ENCODE measurements at regions not wholly inside any gene's neighbourhood (a gene's known extent, or its start where the extent isn't known, plus 50 kb on each side); places are given as distances from the start of the nearest gene placed in this dataset.

DNA sequence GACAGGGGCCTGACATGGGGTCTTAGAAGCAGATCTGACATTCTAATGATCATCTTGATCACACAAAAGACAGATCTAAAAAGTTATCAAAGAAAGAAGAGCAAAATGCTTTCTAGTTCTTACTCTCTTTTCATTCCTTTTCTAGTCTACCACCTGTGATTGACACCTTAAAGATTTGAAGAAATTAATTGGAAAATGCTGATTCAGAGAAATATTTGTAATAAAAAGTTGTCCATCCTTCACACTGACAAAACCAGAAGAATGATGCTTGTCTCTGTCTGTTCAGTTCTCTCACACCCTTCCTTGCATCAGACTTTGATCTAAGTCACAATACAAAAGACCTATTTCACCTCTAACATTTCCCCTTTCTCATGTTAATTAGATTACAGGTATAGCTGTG lies 182.4 kb downstream of the RAP2A start:
- TF ChIP-seq, protein P1, sequence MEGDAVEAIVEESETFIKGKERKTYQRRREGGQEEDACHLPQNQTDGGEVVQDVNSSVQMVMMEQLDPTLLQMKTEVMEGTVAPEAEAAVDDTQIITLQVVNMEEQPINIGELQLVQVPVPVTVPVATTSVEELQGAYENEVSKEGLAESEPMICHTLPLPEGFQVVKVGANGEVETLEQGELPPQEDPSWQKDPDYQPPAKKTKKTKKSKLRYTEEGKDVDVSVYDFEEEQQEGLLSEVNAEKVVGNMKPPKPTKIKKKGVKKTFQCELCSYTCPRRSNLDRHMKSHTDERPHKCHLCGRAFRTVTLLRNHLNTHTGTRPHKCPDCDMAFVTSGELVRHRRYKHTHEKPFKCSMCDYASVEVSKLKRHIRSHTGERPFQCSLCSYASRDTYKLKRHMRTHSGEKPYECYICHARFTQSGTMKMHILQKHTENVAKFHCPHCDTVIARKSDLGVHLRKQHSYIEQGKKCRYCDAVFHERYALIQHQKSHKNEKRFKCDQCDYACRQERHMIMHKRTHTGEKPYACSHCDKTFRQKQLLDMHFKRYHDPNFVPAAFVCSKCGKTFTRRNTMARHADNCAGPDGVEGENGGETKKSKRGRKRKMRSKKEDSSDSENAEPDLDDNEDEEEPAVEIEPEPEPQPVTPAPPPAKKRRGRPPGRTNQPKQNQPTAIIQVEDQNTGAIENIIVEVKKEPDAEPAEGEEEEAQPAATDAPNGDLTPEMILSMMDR (IDR thresholded peaks at IDR 0.05): no peak
- TF ChIP-seq POLR2AphosphoS5 (IDR thresholded peaks at IDR 0.05; ENCODE audit: low read depth, low read length): no peak
- no peak for TF ChIP-seq SIN3A (IDR thresholded peaks at IDR 0.05; ENCODE audit: borderline replicate concordance, insufficient read depth, low read depth, low read length)
- no peak for TF ChIP-seq TCF7L2 (IDR thresholded peaks at IDR 0.05; ENCODE audit: low read depth, low read length)
